GM23338 (cell line): ENCODE measurements at regions not wholly inside any gene's neighbourhood (a gene's known extent, or its start where the extent isn't known, plus 50 kb on each side); places are given as distances from the start of the nearest gene placed in this dataset.

Experiments used
- ATAC-seq: fragments of 200-7000 bp; cut with Tn5 transposase; 3 replicates; pipeline ENCODE4 v1.9.1; 2020
- DNase-seq: peaks from one replicate; pipeline ENCODE4 v3.0.0-alpha.2; 2015; ENCODE audit warnings: low spot score
- H2AFZ ChIP-seq: fragments of 200-600 bp; sonication (generic); 2 replicates; pipeline ENCODE4 v1.8.0; 2016; ENCODE audit warnings: antibody characterized with exemption, mild to moderate bottlenecking, moderate library complexity
- H3F3A ChIP-seq: fragments of 200-600 bp; sonication (generic); replicated peaks from 2 replicates; pipeline ENCODE4 v1.8.0; 2017; ENCODE audit warnings: antibody characterized with exemption, mixed run types, low read depth
- H3K27ac ChIP-seq: fragments of 200-600 bp; sonication (generic); 2 replicates; pipeline ENCODE4 v1.6.1; 2016; ENCODE audit warnings: low read depth
- H3K27me3 ChIP-seq: fragments of 200-600 bp; sonication (generic); 2 replicates; pipeline ENCODE4 v1.8.0; 2016; ENCODE audit warnings: mild to moderate bottlenecking, mixed run types, moderate library complexity; ENCODE audit not compliant: insufficient read depth
- H3K36me3 ChIP-seq: fragments of 200-600 bp; sonication (generic); 2 replicates; pipeline ENCODE4 v1.8.0; 2016; ENCODE audit warnings: mild to moderate bottlenecking; ENCODE audit not compliant: insufficient read depth
- H3K4me1 ChIP-seq: fragments of 200-600 bp; sonication (generic); 2 replicates; pipeline ENCODE4 v1.8.0; 2016; ENCODE audit warnings: mild to moderate bottlenecking, moderate library complexity; ENCODE audit not compliant: insufficient read depth
- H3K4me2 ChIP-seq: fragments of 200-600 bp; sonication (generic); 2 replicates; pipeline ENCODE4 v1.7.1; 2017; ENCODE audit warnings: mixed run types
- H3K4me3 ChIP-seq: fragments of 200-600 bp; sonication (generic); 2 replicates; pipeline ENCODE4 v1.6.1; 2016; ENCODE audit warnings: mixed run types
- H3K79me2 ChIP-seq: fragments of 200-600 bp; sonication (generic); replicated peaks from 2 replicates; pipeline ENCODE4 v1.8.0; 2017; ENCODE audit warnings: mild to moderate bottlenecking; ENCODE audit not compliant: insufficient read depth
- H3K9me2 ChIP-seq: fragments of 200-600 bp; sonication (generic); 2 replicates; pipeline ENCODE4 v1.8.0; 2017; ENCODE audit not compliant: insufficient read depth
- H4K20me1 ChIP-seq: fragments of 200-600 bp; sonication (generic); replicated peaks from 2 replicates; pipeline ENCODE4 v1.8.0; 2017; ENCODE audit warnings: mild to moderate bottlenecking; ENCODE audit not compliant: insufficient read depth
- H3K27ac Mint-ChIP-seq: 2 replicates; pipeline ENCODE4 v1.8.0; 2020; ENCODE audit warnings: inconsistent platforms, mild to moderate bottlenecking, moderate library complexity, mixed read lengths
- H3K27me3 Mint-ChIP-seq: 3 replicates; pipeline ENCODE4 v1.8.0; 2022; ENCODE audit warnings: low read depth, mild to moderate bottlenecking, moderate library complexity, mixed read lengths, inconsistent platforms; ENCODE audit not compliant: insufficient read depth, poor library complexity
- H3K36me3 Mint-ChIP-seq: 3 replicates; pipeline ENCODE4 v1.8.0; 2021; ENCODE audit warnings: low read depth, mild to moderate bottlenecking, inconsistent platforms, moderate library complexity, mixed read lengths
- H3K4me1 Mint-ChIP-seq: 3 replicates; pipeline ENCODE4 v1.8.0; 2020; ENCODE audit warnings: mild to moderate bottlenecking, inconsistent platforms, mixed read lengths
- H3K4me3 Mint-ChIP-seq: 3 replicates; pipeline ENCODE4 v1.8.0; 2021; ENCODE audit warnings: moderate library complexity, mild to moderate bottlenecking, inconsistent platforms, mixed read lengths
- H3K9me3 Mint-ChIP-seq: 3 replicates; pipeline ENCODE4 v1.8.0; 2020; ENCODE audit warnings: moderate library complexity, mild to moderate bottlenecking, inconsistent platforms, mixed read lengths
- CREB1 ChIP-seq: fragments of 250-450 bp; sonication (Bioruptor Pico); IDR thresholded peaks from 2 replicates; pipeline ENCODE4 v1.5.0; 2020; ENCODE audit warnings: low read depth, mild to moderate bottlenecking, moderate library complexity
- CTCF ChIP-seq, 2 experiments: fragments of 200-600 bp in 1 of 2; sonication (generic) in 1 of 2; conservative IDR thresholded peaks; 2 replicates each; pipeline versions ENCODE4 v1.5.1 to v1.6.1; 2016 to 2017; ENCODE audit warnings: antibody characterized with exemption in 2 of 2, low read depth in 2 of 2, mild to moderate bottlenecking in 2 of 2, moderate library complexity in 1 of 2
- ETS1 ChIP-seq: IDR thresholded peaks from 2 replicates; pipeline ENCODE4 v1.6.1; 2016; ENCODE audit warnings: antibody characterized with exemption
- EZH2 ChIP-seq: fragments of 200-600 bp; sonication (generic); IDR thresholded peaks from one replicate; pipeline ENCODE4 v1.8.0; 2017; ENCODE audit warnings: antibody characterized with exemption, mild to moderate bottlenecking, low read depth; ENCODE audit not compliant: unreplicated experiment
- EZH2phosphoT487 ChIP-seq: fragments of 200-600 bp; sonication (generic); IDR thresholded peaks from one replicate; pipeline ENCODE4 v1.8.1; 2018; ENCODE audit warnings: antibody characterized with exemption; ENCODE audit not compliant: unreplicated experiment
- NANOG ChIP-seq: IDR thresholded peaks from 2 replicates; pipeline ENCODE4 v1.6.1; 2016; ENCODE audit warnings: antibody characterized with exemption, borderline replicate concordance
- POLR2AphosphoS5 ChIP-seq: IDR thresholded peaks from 2 replicates; pipeline ENCODE4 v1.6.1; 2016; ENCODE audit warnings: antibody characterized with exemption, low read depth
- REST ChIP-seq: IDR thresholded peaks from one replicate; pipeline ENCODE4 v1.6.1; 2018; ENCODE audit warnings: antibody characterized with exemption; ENCODE audit not compliant: unreplicated experiment
- STAT1 ChIP-seq: IDR thresholded peaks from one replicate; pipeline ENCODE4 v1.6.1; 2016; ENCODE audit warnings: antibody characterized with exemption; ENCODE audit not compliant: unreplicated experiment
- ZNF331 ChIP-seq: fragments of 250-450 bp; sonication (Bioruptor Pico); IDR thresholded peaks from 2 replicates; pipeline ENCODE4 v1.5.0; 2020; ENCODE audit warnings: low read depth, mild to moderate bottlenecking, moderate library complexity

GRCh38 chr4:167868163-167868562 is 224.2 kb upstream of the ANXA10 start:
- DNase-seq (no peak), ATAC-seq (no peak)
- TF ChIP-seq NANOG, result no peak
- no peak for TF ChIP-seq REST
- TF ChIP-seq ETS1, result no peak
- TF ChIP-seq EZH2, result no peak
- no peak for TF ChIP-seq STAT1
- TF ChIP-seq EZH2phosphoT487, result no peak
- TF ChIP-seq CTCF (conservative IDR thresholded peaks at IDR 0.05; ENCODE audit: low read depth in 2 of 2), result no peak
- Histone ChIP-seq H4K20me1 (no peaks in the 10 kb centered on the region), H3K9me2 (no peaks in the 10 kb centered on the region), H2AFZ (no peak overlapping the region), H3K27ac (no peak overlapping the region), H3K4me3 (no peak overlapping the region), H3K36me3 (no peaks in the 10 kb centered on the region), H3F3A (no peaks in the 10 kb centered on the region), H3K27me3 (no peaks in the 10 kb centered on the region), H3K4me1 (no peaks in the 10 kb centered on the region), H3K4me2 (no peak overlapping the region), H3K79me2 (no peaks in the 10 kb centered on the region)
- H3K4me1 Mint-ChIP-seq, result peaks cover 4% of the 10 kb centered on the region
- H3K9me3 Mint-ChIP-seq, result no peaks in the 10 kb centered on the region
- no peak overlapping the region for H3K4me3 Mint-ChIP-seq
- no peaks in the 10 kb centered on the region for H3K27me3 Mint-ChIP-seq
- H3K27ac Mint-ChIP-seq, result no peak overlapping the region
- no peaks in the 10 kb centered on the region for H3K36me3 Mint-ChIP-seq

GRCh38 chr4:167873496-167873895 is 218.8 kb upstream of the ANXA10 start:
- Histone ChIP-seq H3K27me3 (no peaks in the 10 kb centered on the region), H3F3A (no peaks in the 10 kb centered on the region), H3K27ac (no peak overlapping the region), H2AFZ (no peak overlapping the region), H3K4me3 (no peak overlapping the region), H3K36me3 (no peaks in the 10 kb centered on the region), H3K79me2 (no peaks in the 10 kb centered on the region), H3K9me2 (no peaks in the 10 kb centered on the region), H3K4me1 (no peaks in the 10 kb centered on the region; the same call in 1 of the 2 replicates), H3K4me2 (no peak overlapping the region), H4K20me1 (no peaks in the 10 kb centered on the region)
- Mint-ChIP-seq H3K9me3 (peaks cover 25% of the 10 kb centered on the region), H3K27ac (0 out of 2 replicates have a peak overlapping the region, but pooled peaks have one; percentile 16), H3K4me3 (no peak overlapping the region), H3K36me3 (peaks cover 25% of the 10 kb centered on the region), H3K4me1 (peaks cover 23% of the 10 kb centered on the region), H3K27me3 (peaks cover 2% of the 10 kb centered on the region)
- ATAC-seq (no peak), DNase-seq (no peak)
- TF ChIP-seq NANOG, result no peak
- no peak for TF ChIP-seq STAT1
- no peak for TF ChIP-seq REST
- no peak for TF ChIP-seq ETS1
- no peak for TF ChIP-seq ZNF331
- no peak for TF ChIP-seq CREB1 (CRISPR knock-in tag)
- no peak for TF ChIP-seq EZH2phosphoT487
- TF ChIP-seq POLR2AphosphoS5, result no peak
- TF ChIP-seq EZH2, result no peak
